Muscle layer of colon (tissue), 2 donors: ENCODE measurements at regions not wholly inside any gene's neighbourhood (a gene's known extent, or its start where the extent isn't known, plus 50 kb on each side); places are given as distances from the start of the nearest gene placed in this dataset.
"Not testable (repeated sequence)": the region's sequence is repeated elsewhere in the genome, so short reads cannot be mapped to it uniquely, and the experiment has no call there.

Source experiments
- H3K27ac ChIP-seq: one replicate; pipeline ENCODE4 v1.7.0; 2013; ENCODE audit warnings: low read depth, mild to moderate bottlenecking, low read length, moderate library complexity
- H3K27me3 ChIP-seq, 2 donors: one replicate each; pipeline ENCODE4 v1.7.0; 2013; ENCODE audit warnings: low read length in 2 of 2, mild to moderate bottlenecking in 2 of 2; ENCODE audit not compliant: insufficient read depth in 2 of 2, control insufficient read depth in 1 of 2
- H3K36me3 ChIP-seq: one replicate; pipeline ENCODE4 v1.7.0; 2013; ENCODE audit warnings: mild to moderate bottlenecking, low read length; ENCODE audit not compliant: insufficient read depth
- H3K4me1 ChIP-seq: one replicate; pipeline ENCODE4 v1.7.0; 2013; ENCODE audit warnings: mild to moderate bottlenecking, low read length; ENCODE audit not compliant: insufficient read depth
- H3K4me3 ChIP-seq, 2 donors: one replicate each; pipeline ENCODE4 v1.7.0; 2013; ENCODE audit warnings: low read length in 2 of 2, low read depth in 1 of 2, mild to moderate bottlenecking in 1 of 2, moderate library complexity in 1 of 2
- H3K9ac ChIP-seq: one replicate; pipeline ENCODE4 v1.7.0; 2013; ENCODE audit warnings: low read length
- H3K9me3 ChIP-seq: one replicate; pipeline ENCODE4 v1.7.0; 2013; ENCODE audit warnings: mild to moderate bottlenecking, low read length
- donor health status: abdominal sarcoma.
- donor health status: Adenocarcinoma of cecum.

- Histone ChIP-seq H3K27me3 (no peaks in the 10 kb centered on the region), H3K27ac (no peak overlapping the region), H3K4me3 (no peak overlapping the region), H3K4me1 (peaks cover 12% of the 10 kb centered on the region), H3K9me3 (no peaks in the 10 kb centered on the region), H3K36me3 (no peaks in the 10 kb centered on the region), H3K9ac (no peak overlapping the region)
Measured at GRCh38 chr7:136275794-136276193, 298.6 kb upstream of the MTPN start.

DNA sequence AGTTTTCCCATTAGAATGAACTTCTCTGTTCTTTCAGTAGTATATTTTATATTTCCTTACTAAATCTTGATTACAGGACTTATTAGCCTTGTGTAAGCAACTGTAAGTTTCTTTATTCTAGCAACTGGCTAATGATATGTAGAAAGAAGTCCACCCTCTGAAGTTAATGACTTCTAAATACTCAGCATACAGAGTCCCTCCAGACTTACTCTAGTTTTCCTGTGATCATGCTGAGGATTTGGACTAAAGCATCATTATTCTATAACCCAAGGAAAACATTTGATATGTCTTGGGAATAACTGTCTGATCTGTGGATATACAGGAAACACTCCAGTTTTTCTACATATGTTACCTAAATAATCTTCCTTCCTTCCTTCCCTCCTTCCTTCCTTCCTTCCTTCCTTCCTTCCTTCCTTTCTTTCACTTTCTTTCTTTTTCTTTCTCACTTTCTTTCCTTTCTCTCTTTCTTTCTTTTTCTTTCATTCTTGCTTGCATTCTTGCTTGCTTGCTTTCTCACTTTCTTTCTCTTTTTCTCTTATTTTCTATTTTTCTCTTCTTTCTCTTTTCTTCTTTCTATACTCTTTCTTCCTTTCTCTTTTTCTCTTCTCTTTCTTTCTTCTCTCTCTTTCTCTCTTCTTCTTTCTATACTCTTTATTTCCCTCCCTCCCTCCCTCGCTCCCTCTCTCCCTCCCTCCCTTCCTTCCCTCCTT lies 297.6 kb upstream of the MTPN start:
- no peak overlapping the region for H3K27ac ChIP-seq
- H3K36me3 ChIP-seq = no peaks in the 10 kb centered on the region
- H3K9me3 ChIP-seq = no peaks in the 10 kb centered on the region
- H3K9ac ChIP-seq = no peak overlapping the region
- H3K4me3 ChIP-seq = no peak overlapping the region
- peaks cover 12% of the 10 kb centered on the region for H3K4me1 ChIP-seq
- H3K27me3 ChIP-seq = no peaks in the 10 kb centered on the region

- Histone ChIP-seq H3K9ac (no peak overlapping the region), H3K36me3 (no peaks in the 10 kb centered on the region)
Measured at GRCh38 chr7:136272934-136273333, 295.8 kb upstream of the MTPN start.

GRCh38 chr7:136267822-136268221 lies 290.7 kb upstream of the MTPN start:
- H3K4me1 ChIP-seq = peaks cover 7% of the 10 kb centered on the region
- no peak overlapping the region for H3K27ac ChIP-seq
- peaks cover 17% of the 10 kb centered on the region for H3K9me3 ChIP-seq
- no peaks in the 10 kb centered on the region for H3K27me3 ChIP-seq
- no peak overlapping the region for H3K4me3 ChIP-seq
- no peak overlapping the region for H3K9ac ChIP-seq
- H3K36me3 ChIP-seq = no peaks in the 10 kb centered on the region

More at GRCh38 chr7:136272934-136273333, 295.8 kb upstream of the MTPN start:
- Histone ChIP-seq H3K9me3 (no peaks in the 10 kb centered on the region), H3K27ac (no peak overlapping the region), H3K27me3 (no peaks in the 10 kb centered on the region), H3K4me3 (no peak overlapping the region), H3K4me1 (peaks cover under 1% of the 10 kb centered on the region)

DNA sequence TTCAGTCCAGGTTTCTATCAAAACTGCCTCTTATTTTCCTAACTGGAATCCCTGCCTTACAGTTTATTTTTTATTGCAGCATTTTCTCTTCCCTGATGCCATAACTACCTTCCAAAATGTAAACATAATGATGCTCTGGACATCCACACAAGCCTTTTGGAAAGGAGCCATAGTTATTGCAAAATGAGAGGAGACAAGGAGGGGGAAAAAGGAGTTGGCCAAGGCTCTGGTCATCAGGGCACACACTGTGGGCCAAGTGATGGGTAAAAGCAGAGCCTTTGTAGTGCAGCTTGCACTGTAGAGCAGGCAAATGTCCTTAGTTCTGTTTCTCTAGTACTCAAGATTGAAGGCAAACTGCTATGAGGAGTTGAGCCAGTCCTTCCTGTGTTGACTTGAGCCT lies 289.3 kb upstream of the MTPN start:
- Histone ChIP-seq H3K9me3 (peaks cover 17% of the 10 kb centered on the region), H3K4me1 (peaks cover 7% of the 10 kb centered on the region), H3K4me3 (no peak overlapping the region), H3K27ac (peak overlapping the region; percentile 27), H3K9ac (no peak overlapping the region), H3K36me3 (no peaks in the 10 kb centered on the region), H3K27me3 (no peaks in the 10 kb centered on the region)

- H3K36me3 ChIP-seq = not testable (repeated sequence)
- H3K9me3 ChIP-seq = peaks cover 17% of the 10 kb centered on the region
Measured at GRCh38 chr7:136264304-136264703, 287.1 kb upstream of the MTPN start.

DNA sequence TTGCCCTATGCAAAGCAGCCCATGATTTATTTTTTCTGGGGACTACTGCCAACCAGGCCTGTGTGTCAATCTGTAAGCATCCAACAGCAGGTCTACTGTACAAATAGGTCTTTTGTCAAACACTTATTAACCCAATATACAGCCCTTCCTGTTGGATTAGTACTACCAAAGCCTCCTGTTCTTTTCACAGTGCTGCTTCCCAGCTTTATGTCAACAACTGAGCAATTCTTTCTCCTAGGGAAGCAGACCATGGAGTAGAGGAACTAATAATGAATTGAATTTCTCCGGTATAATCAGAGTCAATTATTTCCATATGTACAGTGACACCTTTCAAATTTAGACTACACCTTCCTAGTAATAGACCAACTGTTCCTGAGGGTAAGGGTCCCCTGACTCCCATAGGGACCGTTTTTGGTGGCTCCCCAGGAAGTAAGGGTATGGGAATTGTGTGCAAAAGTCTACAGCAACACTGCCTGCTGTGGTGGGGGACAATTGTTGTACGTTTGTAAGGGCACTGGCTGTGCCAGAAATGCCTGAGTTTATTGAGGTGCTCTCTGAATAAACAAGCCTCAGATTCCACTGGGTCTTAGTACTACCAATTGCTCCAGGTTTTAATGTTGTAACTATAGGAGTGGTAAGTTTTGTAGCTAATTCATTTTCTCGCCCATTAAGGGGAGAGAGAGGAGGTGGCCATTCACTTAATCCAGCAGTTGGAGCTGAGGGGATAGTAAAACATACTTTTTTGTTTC lies 286.1 kb upstream of the MTPN start:
- H3K27ac ChIP-seq, H3K4me3 ChIP-seq, H3K27me3 ChIP-seq, H3K9ac ChIP-seq, H3K36me3 ChIP-seq, H3K4me1 ChIP-seq: not testable (repeated sequence)
- peaks cover 17% of the 10 kb centered on the region for H3K9me3 ChIP-seq

More at GRCh38 chr7:136264304-136264703, 287.1 kb upstream of the MTPN start:
- H3K27me3 ChIP-seq, H3K4me3 ChIP-seq, H3K9ac ChIP-seq, H3K27ac ChIP-seq, H3K4me1 ChIP-seq: not testable (repeated sequence)

- peaks cover 12% of the 10 kb centered on the region for H3K9me3 ChIP-seq
- not testable (repeated sequence) for H3K27me3 ChIP-seq, H3K36me3 ChIP-seq, H3K4me1 ChIP-seq, H3K9ac ChIP-seq, H3K27ac ChIP-seq, H3K4me3 ChIP-seq
Measured at GRCh38 chr7:136260591-136260990, 283.4 kb upstream of the MTPN start.

GRCh38 chr7:136259074-136259473 lies 281.9 kb upstream of the MTPN start:
- Histone ChIP-seq H3K9me3 (peaks cover 9% of the 10 kb centered on the region), H3K27ac (no peak overlapping the region)

DNA sequence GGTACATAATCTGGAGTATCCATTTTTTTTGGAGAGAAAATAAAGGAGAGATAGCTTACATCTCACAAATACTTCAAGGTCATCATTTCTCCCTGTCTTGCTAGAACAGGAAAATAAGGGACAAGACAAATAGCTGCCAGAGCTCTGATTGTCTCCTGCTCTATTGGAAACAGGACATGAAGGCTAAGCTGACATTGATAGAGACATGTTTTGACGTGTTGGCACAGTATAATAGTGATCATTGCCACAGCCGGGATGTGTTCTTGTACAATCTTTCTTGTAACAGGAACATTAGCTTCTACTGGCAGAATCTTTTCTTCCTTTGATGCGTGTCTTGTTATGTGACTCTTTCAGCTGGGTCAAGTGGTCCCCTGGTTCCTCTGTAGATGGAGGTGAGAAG lies 279.3 kb upstream of the MTPN start:
- H3K9ac ChIP-seq = no peak overlapping the region

More at GRCh38 chr7:136259074-136259473, 281.9 kb upstream of the MTPN start:
- H3K4me3 ChIP-seq = no peak overlapping the region
- no peak overlapping the region for H3K9ac ChIP-seq
- H3K27me3 ChIP-seq = no peaks in the 10 kb centered on the region
- no peaks in the 10 kb centered on the region for H3K36me3 ChIP-seq
- H3K4me1 ChIP-seq = no peaks in the 10 kb centered on the region

GRCh38 chr7:136254148-136254547 lies 277.0 kb upstream of the MTPN start:
- Histone ChIP-seq H3K9ac (no peak overlapping the region), H3K27ac (no peak overlapping the region), H3K36me3 (no peaks in the 10 kb centered on the region), H3K4me1 (no peaks in the 10 kb centered on the region), H3K4me3 (no peak overlapping the region), H3K9me3 (no peaks in the 10 kb centered on the region), H3K27me3 (no peaks in the 10 kb centered on the region)

More for the DNA sequence above, 279.3 kb upstream of the MTPN start:
- Histone ChIP-seq H3K9me3 (no peaks in the 10 kb centered on the region), H3K27me3 (no peaks in the 10 kb centered on the region), H3K36me3 (no peaks in the 10 kb centered on the region), H3K27ac (no peak overlapping the region), H3K4me3 (no peak overlapping the region), H3K4me1 (no peaks in the 10 kb centered on the region)
